Iris pigment epithelial cell (primary cell): ENCODE measurements at regions not wholly inside any gene's neighbourhood (a gene's known extent, or its start where the extent isn't known, plus 50 kb on each side); places are given as distances from the start of the nearest gene placed in this dataset.
"Not testable (repeated sequence)": the region's sequence is repeated elsewhere in the genome, so short reads cannot be mapped to it uniquely, and the experiment has no call there.

Experiments
- DNase-seq: peaks from one replicate; pipeline ENCODE4 v3.0.0-alpha.2; 2011; ENCODE audit warnings: low read depth

- DNase-seq, result no peak
Observed at GRCh38 chr13:103884101-103884723, 818.0 kb upstream of the SLC10A2 start.

GRCh38 chr13:103883698-103884097 is 817.5 kb upstream of the SLC10A2 start:
- peak; percentile 56 for DNase-seq

DNA sequence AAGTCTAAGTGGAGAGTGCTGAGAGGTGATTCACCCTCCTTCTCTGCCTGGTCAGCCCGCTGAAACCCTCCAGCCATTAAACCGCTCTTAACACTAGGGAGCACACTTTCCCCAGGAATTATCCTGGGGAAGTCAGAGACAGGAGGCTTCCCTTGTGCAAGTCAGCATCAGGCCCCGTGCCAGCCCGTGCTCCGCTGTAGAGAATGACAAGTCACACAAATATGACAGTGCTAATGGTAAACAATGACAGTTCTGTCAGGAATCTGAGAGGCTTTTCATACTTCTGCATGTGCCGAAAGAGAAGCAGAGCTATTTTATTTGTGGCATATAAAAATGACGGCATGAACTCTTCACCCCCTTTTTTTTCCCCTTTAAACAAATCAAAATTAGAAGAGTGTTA is 816.9 kb upstream of the SLC10A2 start:
- DNase-seq, result peak; percentile 99

- not testable (repeated sequence) for DNase-seq
Observed at GRCh38 chr13:103880146-103880545, 813.9 kb upstream of the SLC10A2 start.

DNA sequence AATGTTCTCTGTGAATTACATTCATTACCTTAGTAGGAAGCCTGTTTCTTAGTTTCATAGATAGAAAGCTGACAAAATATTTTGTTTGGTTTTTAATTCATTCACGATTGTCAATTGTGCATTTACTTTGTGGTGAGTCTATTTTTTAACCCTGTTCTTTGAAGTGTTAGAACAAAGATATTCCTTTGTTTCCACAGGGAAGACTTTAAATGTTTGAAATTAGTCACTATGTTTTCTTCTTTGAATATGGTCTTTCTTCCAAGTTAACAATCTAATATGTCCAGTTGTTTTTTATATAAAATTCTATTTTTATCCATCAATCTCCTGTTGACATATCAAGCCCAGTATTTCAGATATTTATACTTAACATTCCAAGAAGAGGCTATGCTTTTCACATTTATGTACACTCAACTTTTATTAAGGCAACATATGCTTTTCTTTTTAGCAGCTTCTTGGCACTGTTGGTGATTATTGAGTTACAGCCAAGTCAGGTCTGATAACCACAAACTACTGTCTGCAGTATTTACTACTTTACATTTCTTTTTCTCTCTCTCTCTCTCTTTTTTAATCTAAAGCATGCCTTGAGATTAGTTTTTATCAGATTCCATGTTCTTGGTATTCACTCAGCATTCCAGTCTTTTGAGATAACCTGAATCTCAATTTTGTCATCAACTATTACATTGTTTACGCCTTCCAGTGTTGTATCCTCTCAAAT is 812.8 kb upstream of the SLC10A2 start:
- peak; percentile 51 for DNase-seq

GRCh38 chr13:103876571-103876970 is 810.4 kb upstream of the SLC10A2 start:
- DNase-seq, result peak; percentile 1

DNA sequence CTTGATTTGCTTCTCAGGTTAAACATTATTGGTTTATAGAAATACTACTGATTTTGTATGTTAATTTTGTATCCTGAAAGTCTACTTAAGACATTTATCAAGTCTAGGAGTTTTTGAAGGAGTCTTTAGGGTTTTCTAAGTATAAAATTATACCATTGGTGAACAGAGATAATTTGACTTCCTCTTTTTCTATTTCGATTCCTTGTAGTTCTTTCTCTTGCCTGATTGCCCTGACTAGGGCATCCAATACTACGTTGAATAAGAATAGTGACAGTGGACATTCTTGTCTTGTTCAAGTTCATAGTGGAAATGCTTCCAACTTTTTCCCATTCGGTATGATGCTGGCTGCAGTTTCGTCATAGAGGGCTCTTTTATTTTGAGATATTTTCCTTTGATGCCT is 807.5 kb upstream of the SLC10A2 start:
- no peak for DNase-seq

- DNase-seq, result no peak
Observed at GRCh38 chr13:103866048-103866447, 799.8 kb upstream of the SLC10A2 start.

DNA sequence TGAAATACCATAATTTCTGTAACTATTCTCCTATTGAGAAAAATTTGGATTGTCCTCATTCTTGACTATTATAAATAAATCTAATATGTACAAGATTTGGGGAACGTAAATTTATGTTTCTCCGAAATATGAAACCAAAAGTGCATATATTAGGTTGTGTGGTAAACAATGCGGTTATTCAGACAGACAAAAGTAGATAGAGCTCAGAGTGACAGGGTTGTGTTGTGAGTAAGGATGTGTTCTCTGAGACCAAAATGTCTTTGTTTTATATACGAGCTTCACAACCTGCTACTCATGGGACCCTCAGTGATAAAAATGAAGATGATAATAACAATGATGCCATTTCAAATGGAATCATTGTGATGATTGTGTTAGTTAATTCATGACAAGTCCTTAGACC is 796.3 kb upstream of the SLC10A2 start:
- no peak for DNase-seq

DNA sequence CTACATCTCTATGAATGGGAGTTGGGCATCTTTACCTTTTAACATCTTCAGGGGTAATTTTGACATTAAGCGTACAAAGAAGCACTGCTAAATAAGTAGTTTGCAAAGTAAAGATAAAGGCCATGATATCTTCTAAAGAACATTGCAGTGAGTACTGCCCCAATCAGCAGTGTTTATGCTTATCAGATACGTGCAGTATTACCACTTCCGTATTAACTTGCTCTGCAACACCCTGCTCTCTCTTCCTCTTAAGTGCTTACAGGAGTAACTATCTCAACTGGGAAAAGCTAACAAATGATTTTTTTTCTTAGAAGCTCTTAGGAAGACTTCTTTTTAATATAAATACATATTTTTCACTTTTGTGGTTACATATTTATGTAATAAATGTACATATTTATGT is 793.7 kb upstream of the SLC10A2 start:
- no peak for DNase-seq

DNA sequence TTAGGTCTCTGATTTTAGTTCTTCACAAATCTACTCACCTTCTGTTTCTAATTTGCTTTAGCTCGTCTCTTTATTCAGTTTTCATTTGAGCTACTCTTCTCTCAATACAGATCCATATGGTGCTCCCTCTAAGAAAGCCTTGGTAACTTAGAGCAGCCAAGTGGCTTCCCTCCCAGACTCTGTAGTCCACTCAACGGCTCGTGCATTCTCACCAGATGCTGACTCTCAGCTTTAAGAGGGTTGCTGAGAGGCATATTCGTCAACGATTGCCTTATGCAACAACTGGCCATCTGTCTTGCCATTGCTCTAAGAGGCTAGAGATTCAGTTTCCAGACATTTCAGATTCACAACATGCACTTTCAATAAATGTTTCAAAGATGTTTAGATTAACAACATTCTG is 785.8 kb upstream of the SLC10A2 start:
- no peak for DNase-seq

DNA sequence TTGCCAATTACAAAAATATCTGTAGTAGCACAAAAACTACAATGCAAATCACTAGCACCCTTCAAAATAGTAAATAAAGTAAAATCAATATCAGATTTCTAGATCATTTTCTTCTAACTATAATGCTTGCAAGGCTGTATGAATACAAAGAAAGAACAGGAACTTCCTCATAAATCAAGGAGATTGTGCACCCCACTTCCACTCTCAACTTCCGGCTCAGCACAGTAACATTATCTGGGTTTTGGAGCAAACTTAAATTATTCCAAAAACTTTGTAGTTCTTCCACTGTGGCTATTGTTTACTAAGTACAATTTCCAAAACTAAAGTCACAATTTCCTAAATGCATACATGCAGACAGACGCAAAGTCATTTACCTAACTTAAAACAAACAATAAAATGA is 778.3 kb upstream of the SLC10A2 start:
- DNase-seq, result no peak

DNA sequence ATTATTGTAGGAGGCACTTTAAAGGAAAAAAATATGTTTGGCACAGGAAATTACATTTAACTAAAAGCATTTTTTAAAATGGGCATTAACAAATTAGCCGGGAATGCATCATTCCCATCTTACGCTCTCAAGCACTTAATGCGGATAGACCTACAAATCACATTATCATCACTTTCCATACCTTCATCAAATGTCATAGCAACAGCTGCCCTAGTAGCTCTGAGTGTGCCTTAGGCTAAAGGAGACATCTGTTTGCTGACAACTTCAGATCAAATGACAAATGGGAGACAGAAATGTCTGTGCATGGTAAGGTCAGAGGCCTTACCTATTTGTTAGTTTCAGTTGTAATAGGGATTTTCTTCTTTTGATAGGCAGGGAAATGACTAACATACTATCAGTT is 773.2 kb upstream of the SLC10A2 start:
- no peak for DNase-seq

- no peak for DNase-seq
Observed at GRCh38 chr13:103835052-103835451, 768.8 kb upstream of the SLC10A2 start.

GRCh38 chr13:103833294-103833852 is 767.2 kb upstream of the SLC10A2 start:
- DNase-seq, result no peak

DNA sequence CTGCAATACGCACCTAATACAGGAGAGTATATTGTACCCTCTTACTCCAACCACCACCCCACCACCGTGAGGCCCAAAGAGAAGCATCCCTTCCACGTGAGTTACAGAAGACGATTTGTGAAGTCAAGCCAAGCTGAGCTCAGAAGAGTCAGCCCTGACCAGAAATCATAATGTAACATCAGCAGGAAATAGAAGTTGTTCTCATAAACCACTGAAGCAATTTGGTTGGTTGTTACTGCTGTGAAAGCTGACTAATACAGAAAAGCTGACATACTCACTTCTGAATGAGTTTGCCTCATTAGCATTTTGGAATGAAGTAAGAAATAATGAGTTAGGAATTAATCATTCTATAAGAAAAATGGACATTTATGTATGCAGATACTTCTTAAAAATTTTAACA is 749.4 kb upstream of the SLC10A2 start:
- DNase-seq, result peak; percentile 60

- peak; percentile 45 for DNase-seq
Observed at GRCh38 chr13:103812971-103813370, 746.8 kb upstream of the SLC10A2 start.

- DNase-seq, result no peak
Observed at GRCh38 chr13:103812558-103812957, 746.3 kb upstream of the SLC10A2 start.

DNA sequence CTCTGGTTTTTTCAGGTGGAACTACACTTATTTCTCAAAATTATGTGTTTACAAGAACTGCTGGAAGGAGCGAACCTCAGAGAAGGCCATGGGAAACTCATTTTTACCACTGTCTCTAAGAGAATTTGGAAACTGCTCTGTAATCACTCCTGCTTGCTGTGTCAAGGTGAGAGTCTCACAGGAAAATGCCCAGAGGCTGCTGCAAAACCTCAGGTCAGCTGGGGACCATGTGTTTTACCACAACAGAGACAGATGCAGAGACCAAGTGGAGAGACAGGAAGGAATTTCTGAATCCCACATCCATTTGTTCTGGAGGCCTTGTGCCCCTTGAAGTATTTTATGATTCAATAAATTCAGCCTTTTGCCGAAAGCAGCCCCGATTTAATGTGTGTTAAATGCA is 743.8 kb upstream of the SLC10A2 start:
- DNase-seq, result no peak

DNA sequence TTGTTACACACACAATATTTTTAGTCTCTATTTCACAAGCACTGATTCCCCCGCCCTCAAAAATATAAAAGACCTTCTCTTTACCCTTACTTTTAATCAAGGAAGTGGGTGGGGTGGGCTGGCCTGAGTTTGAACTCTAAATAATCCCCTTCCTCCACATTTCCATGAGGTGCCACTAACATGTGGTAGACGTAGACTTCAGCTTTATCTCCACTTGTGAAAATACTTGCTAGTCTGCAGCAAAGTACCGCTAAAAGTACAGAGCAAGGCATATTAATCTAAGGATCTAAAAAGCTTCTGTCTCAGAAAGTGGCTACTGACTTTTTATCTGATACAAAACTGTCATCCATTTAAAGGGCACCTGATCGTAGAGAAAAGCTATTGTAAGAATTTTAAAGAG is 739.6 kb upstream of the SLC10A2 start:
- DNase-seq, result no peak

GRCh38 chr13:103803349-103803748 is 737.1 kb upstream of the SLC10A2 start:
- DNase-seq, result no peak

DNA sequence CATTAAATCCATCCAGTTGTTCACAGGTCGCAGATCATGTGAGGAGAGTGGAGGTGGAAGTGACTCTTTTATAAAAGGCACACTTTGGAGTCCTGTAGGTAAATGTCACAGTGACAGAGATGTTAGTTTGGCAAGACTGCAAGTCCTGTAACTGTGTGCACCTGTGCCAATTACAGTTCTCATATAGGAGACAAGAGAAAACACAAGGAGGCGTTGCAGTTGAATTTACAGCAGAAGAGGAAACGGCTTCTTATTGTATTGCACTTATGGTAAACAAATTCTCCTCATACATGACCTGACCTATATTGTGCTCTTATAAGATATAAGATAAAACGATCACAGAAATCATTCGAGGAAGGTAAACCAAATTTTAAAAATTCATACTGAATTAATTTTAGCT is 732.8 kb upstream of the SLC10A2 start:
- no peak for DNase-seq

- no peak for DNase-seq
Observed at GRCh38 chr13:103795892-103796478, 729.8 kb upstream of the SLC10A2 start.
